GM12878 (cell line): ENCODE measurements at regions not wholly inside any gene's neighbourhood (a gene's known extent, or its start where the extent isn't known, plus 50 kb on each side); places are given as distances from the start of the nearest gene placed in this dataset.

Source experiments
- ATAC-seq: fragments of 200-7000 bp; cut with Tn5 transposase; 3 replicates; pipeline ENCODE4 v1.9.1; 2020; ENCODE audit warnings: mild to moderate bottlenecking, moderate library complexity
- BruUV-seq: library from RNA; stranded (reverse); fragments of 400-500 nt; replicated peaks from 2 replicates; lab custom pipeline; 2021; lab: Mats Ljungman, UMichigan
- CTCF ChIA-PET: fragments of 300-600 bp; sonication (Branson Sonifier 250); formaldehyde crosslinking; extraction: SDS; loops from one replicate; lab custom pipeline; 2021; ENCODE audit warnings: inconsistent platforms; lab: Yijun Ruan, JAX
- POLR2A ChIA-PET: fragments of 350-600 bp; formaldehyde crosslinking; extraction: SDS; loops from one replicate; lab custom pipeline; 2021; ENCODE audit warnings: inconsistent platforms; lab: Charles Lee
- RAD21 ChIA-PET: fragments of 300-600 bp; sonication (Branson Sonifier 250); formaldehyde crosslinking; loops from one replicate; lab custom pipeline; 2023; ENCODE audit warnings: antibody characterized with exemption; ENCODE audit not compliant: unreplicated experiment; lab: Charles Lee
- SMC1A ChIA-PET: fragments of 300-600 bp; sonication (Branson Sonifier 250); formaldehyde crosslinking; loops from one replicate; lab custom pipeline; 2023; ENCODE audit not compliant: unreplicated experiment, uncharacterized antibody; lab: Charles Lee
- DNase-seq: peaks from one replicate; pipeline ENCODE4 v3.0.0-alpha.2; 2011; ENCODE audit warnings: low read depth, low spot score
- FAIRE-seq: peaks from 3 replicates; lab custom pipeline; 2011; peaks lifted over from hg19 to GRCh38; lab: Jason Lieb, UNC
- H2AFZ ChIP-seq: 2 replicates; pipeline ENCODE4 v1.6.0; 2011; ENCODE audit warnings: low read depth, low read length, control low read depth; ENCODE audit not compliant: control insufficient read depth
- H3K27ac ChIP-seq: 2 replicates; pipeline ENCODE4 v1.5.1; 2011; ENCODE audit warnings: control low read depth; ENCODE audit not compliant: control insufficient read depth, insufficient read depth
- H3K27me3 ChIP-seq, 2 experiments: replicated peaks in 1 of 2; 2 replicates each; pipeline versions ENCODE4 v1.6.0 to v1.6.1; 2011; ENCODE audit warnings: low read length in 1 of 2; ENCODE audit not compliant: control insufficient read depth in 2 of 2, insufficient read depth in 2 of 2
- H3K36me3 ChIP-seq, 2 experiments: 2 replicates each; pipeline ENCODE4 v1.5.1; 2011; ENCODE audit warnings: low read length in 1 of 2; ENCODE audit not compliant: control insufficient read depth in 2 of 2, insufficient read depth in 2 of 2
- H3K4me1 ChIP-seq: 2 replicates; pipeline ENCODE4 v1.6.1; 2011; ENCODE audit warnings: mild to moderate bottlenecking, low read length, moderate library complexity, mixed read lengths; ENCODE audit not compliant: control insufficient read depth, insufficient read depth
- H3K4me2 ChIP-seq: 2 replicates; pipeline ENCODE4 v1.6.0; 2011; ENCODE audit warnings: control low read depth; ENCODE audit not compliant: control insufficient read depth, insufficient read depth
- H3K4me3 ChIP-seq: fragments of 200-600 bp; sonication (generic); 2 replicates; pipeline ENCODE4 v1.5.1; 2016
- H3K79me2 ChIP-seq: 2 replicates; pipeline ENCODE4 v1.6.0; 2011; ENCODE audit warnings: low read length; ENCODE audit not compliant: control insufficient read depth, insufficient read depth
- H3K9ac ChIP-seq: 2 replicates; pipeline ENCODE4 v1.8.0; 2011; ENCODE audit warnings: low read length, control low read depth, mixed read lengths; ENCODE audit not compliant: control insufficient read depth, insufficient read depth
- H3K9me3 ChIP-seq: replicated peaks from 3 replicates; pipeline ENCODE4 v1.5.1; 2011; ENCODE audit warnings: mild to moderate bottlenecking, low read length; ENCODE audit not compliant: control insufficient read depth, insufficient read depth
- H4K20me1 ChIP-seq: 2 replicates; pipeline ENCODE4 v1.6.0; 2011; ENCODE audit not compliant: control insufficient read depth, insufficient read depth
- EP300 ChIP-seq, 2 experiments: fragments of 150-350 bp in 1 of 2; IDR thresholded peaks; 2 replicates each; pipeline ENCODE4 v1.6.1; 2011 to 2012; ENCODE audit warnings: low read depth in 2 of 2, low read length in 2 of 2, borderline replicate concordance in 1 of 2, improper control_type of control experiment in 1 of 2, inconsistent platforms in 1 of 2; ENCODE audit not compliant: control insufficient read depth in 1 of 2
- FOXM1 ChIP-seq: IDR thresholded peaks from 2 replicates; pipeline ENCODE4 v1.6.1; 2012; ENCODE audit warnings: low read depth, mild to moderate bottlenecking, inconsistent platforms, low read length, moderate library complexity
- PML ChIP-seq: IDR thresholded peaks from 2 replicates; pipeline ENCODE4 v1.6.1; 2012; ENCODE audit warnings: low read length, inconsistent platforms
- RCOR1 ChIP-seq: conservative IDR thresholded peaks from 2 replicates; pipeline ENCODE4 v1.6.1; 2012; ENCODE audit warnings: low read depth, low read length, improper control_type of control experiment
- SPI1 ChIP-seq: IDR thresholded peaks from 2 replicates; pipeline ENCODE4 v1.6.1; 2011; ENCODE audit warnings: low read depth, mild to moderate bottlenecking, low read length, moderate library complexity, borderline replicate concordance; ENCODE audit not compliant: insufficient read depth
- SREBF2 ChIP-seq: IDR thresholded peaks from 2 replicates; pipeline ENCODE4 v1.6.1; 2012; ENCODE audit warnings: mild to moderate bottlenecking, low read length
- YY1 ChIP-seq: IDR thresholded peaks from 2 replicates; pipeline ENCODE4 v1.6.1; 2011; ENCODE audit warnings: low read depth, mild to moderate bottlenecking, low read length
- ZNF217 ChIP-seq: fragments of 450-650 bp; IDR thresholded peaks from 2 replicates; pipeline ENCODE4 v1.6.1; 2017; ENCODE audit warnings: antibody characterized with exemption, mild to moderate bottlenecking
- WGBS: methylation state at CpG from one replicate; pipeline ENCODE4 v1.1.6; 2016; ENCODE audit warnings: low lambda C conversion rate; ENCODE audit not compliant: insufficient replicate concordance, insufficient coverage; ENCODE audit errors: missing lambda C conversion rate; 5-methylcytosine and 5-hydroxymethylcytosine counted together
- in situ Hi-C: fragments of 300-500 bp; cut with MboI; formaldehyde crosslinking; loops from 9 replicates; pipeline ENCODE4 v1.14.3; 2018; ENCODE audit warnings: mixed read lengths
- intact Hi-C: fragments of 100-400 bp; cut with micrococcal nuclease; formaldehyde crosslinking; loops from one replicate; pipeline ENCODE4 v1.14.2; 2022; ENCODE audit not compliant: unreplicated experiment
- TF ChIP-seq, protein P1 (sequence below), 3 experiments: IDR thresholded peaks in 2 of 3; conservative IDR thresholded peaks in 1 of 3; 2 replicates each; pipeline ENCODE4 v1.5.1; 2011; ENCODE audit warnings: low read depth in 3 of 3, low read length in 3 of 3, mild to moderate bottlenecking in 3 of 3, control low read depth in 2 of 3, moderate library complexity in 2 of 3, inconsistent platforms in 1 of 3, mixed read lengths in 1 of 3; ENCODE audit not compliant: control insufficient read depth in 2 of 3, insufficient read depth in 1 of 3; ENCODE audit errors: extremely low read depth in 1 of 3

- RAD21 ChIA-PET = no interaction called here
- BruUV-seq = no TSS peak
- no peak overlapping the region for H3K27ac ChIP-seq
- TF ChIP-seq EP300 (IDR thresholded peaks at IDR 0.05; ENCODE audit: borderline replicate concordance in 1 of 2, control insufficient read depth in 1 of 2, low read depth in 2 of 2, low read length in 2 of 2) (no peak), SPI1 (no peak), FOXM1 (no peak)
- ATAC-seq = no peak
- no peak for DNase-seq
- intact Hi-C loops = no loop called here
- in situ Hi-C loops = no loop called here
- 19% methylated on average over 6 of the region's 6 CpGs for WGBS
- no peaks in the 10 kb centered on the region for H3K79me2 ChIP-seq
- no peak overlapping the region for H3K4me2 ChIP-seq
- H4K20me1 ChIP-seq = no peaks in the 10 kb centered on the region
- no peaks in the 10 kb centered on the region for H3K9me3 ChIP-seq
- no peaks in the 10 kb centered on the region for H3K4me1 ChIP-seq
- CTCF ChIA-PET = no interaction called here
- no peak overlapping the region for H2AFZ ChIP-seq
- no peak overlapping the region for H3K4me3 ChIP-seq
- no peak overlapping the region for H3K9ac ChIP-seq
- SMC1A ChIA-PET = no interaction called here
- no peak for FAIRE-seq
- no peaks in the 10 kb centered on the region; a peak in 2 of 4 replicates for H3K27me3 ChIP-seq
- no peaks in the 10 kb centered on the region for H3K36me3 ChIP-seq
- POLR2A ChIA-PET = no interaction called here
Observed at GRCh38 chr10:128563904-128564303, 437.7 kb upstream of the MKI67 start.

DNA sequence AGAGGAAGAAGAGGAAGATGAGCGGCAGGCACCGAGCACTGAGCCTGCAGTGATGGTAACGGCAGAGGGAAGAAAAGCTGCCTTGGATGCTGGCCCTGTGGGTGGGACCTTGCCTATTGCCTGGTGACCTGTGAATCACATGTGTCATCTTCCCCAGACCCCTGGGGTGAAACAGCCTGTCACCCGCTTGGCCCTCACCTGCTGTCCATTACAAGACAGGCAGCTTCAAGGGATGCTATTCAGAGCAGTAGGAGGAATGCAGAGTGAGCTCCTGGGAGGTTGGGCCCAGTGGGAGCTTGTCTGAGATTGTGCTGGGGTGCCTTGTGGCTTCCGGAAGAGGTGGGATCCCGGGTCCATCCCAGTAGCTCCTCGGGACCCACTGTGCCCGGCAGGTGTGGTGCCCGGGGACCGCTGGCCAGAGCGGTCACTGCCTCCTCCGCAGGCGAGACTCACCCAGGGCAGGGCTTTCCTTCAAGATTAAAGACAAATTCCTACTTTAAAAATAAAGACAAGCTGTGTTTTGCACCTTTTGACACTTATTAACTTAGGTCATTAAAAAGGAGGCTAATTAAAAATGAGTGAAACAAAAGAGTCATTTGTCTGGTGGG lies 440.2 kb upstream of the MKI67 start:
- no peak overlapping the region for H2AFZ ChIP-seq
- ChIA-PET CTCF (interaction anchor here (0.7 kb wide), 1 partner anchor 11 kb away, joined by 3 read pairs; no protein-coding TSS in a partner anchor), SMC1A (no interaction called here), RAD21 (no interaction called here), POLR2A (no interaction called here)
- ATAC-seq = no peak
- no peaks in the 10 kb centered on the region for H3K79me2 ChIP-seq
- DNase-seq = no peak
- no peaks in the 10 kb centered on the region for H3K4me1 ChIP-seq
- no peaks in the 10 kb centered on the region for H4K20me1 ChIP-seq
- no TSS peak for BruUV-seq
- WGBS = 30% methylated on average over 13 of the region's 13 CpGs
- H3K36me3 ChIP-seq = no peaks in the 10 kb centered on the region
- intact Hi-C loops = no loop called here
- FAIRE-seq = no peak
- no peaks in the 10 kb centered on the region for H3K9me3 ChIP-seq
- in situ Hi-C loops = no loop called here
- H3K27me3 ChIP-seq = peaks cover 0 to 2% of the 10 kb centered on the region in 2 experiments; a peak in 2 of 4 replicates
- H3K4me2 ChIP-seq = no peak overlapping the region
- H3K4me3 ChIP-seq = no peak overlapping the region
- H3K27ac ChIP-seq = no peak overlapping the region
- TF ChIP-seq ZNF217 (no peak), YY1 (no peak), PML (no peak), SREBF2 (no peak), RCOR1 (no peak)
- TF ChIP-seq, protein P1, sequence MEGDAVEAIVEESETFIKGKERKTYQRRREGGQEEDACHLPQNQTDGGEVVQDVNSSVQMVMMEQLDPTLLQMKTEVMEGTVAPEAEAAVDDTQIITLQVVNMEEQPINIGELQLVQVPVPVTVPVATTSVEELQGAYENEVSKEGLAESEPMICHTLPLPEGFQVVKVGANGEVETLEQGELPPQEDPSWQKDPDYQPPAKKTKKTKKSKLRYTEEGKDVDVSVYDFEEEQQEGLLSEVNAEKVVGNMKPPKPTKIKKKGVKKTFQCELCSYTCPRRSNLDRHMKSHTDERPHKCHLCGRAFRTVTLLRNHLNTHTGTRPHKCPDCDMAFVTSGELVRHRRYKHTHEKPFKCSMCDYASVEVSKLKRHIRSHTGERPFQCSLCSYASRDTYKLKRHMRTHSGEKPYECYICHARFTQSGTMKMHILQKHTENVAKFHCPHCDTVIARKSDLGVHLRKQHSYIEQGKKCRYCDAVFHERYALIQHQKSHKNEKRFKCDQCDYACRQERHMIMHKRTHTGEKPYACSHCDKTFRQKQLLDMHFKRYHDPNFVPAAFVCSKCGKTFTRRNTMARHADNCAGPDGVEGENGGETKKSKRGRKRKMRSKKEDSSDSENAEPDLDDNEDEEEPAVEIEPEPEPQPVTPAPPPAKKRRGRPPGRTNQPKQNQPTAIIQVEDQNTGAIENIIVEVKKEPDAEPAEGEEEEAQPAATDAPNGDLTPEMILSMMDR (IDR thresholded peaks at IDR 0.05 in 2 of 3, conservative IDR thresholded peaks at IDR 0.05 in 1 of 3; ENCODE audit: control insufficient read depth in 2 of 3, extremely low read depth in 1 of 3, insufficient read depth in 1 of 3, low read depth in 3 of 3, low read length in 3 of 3) = no peak
- TF ChIP-seq, all 136 proteins: peak for 0
- no peak overlapping the region for H3K9ac ChIP-seq
